Mesenchymal stem cell (in vitro differentiated cells and primary cell): ENCODE measurements at regions not wholly inside any gene's neighbourhood (a gene's known extent, or its start where the extent isn't known, plus 50 kb on each side); places are given as distances from the start of the nearest gene placed in this dataset.

Source experiments
- DNase-seq: peaks from one replicate; pipeline ENCODE4 v3.0.0-alpha.2; 2013
- H2AFZ ChIP-seq: one replicate; pipeline ENCODE4 v1.6.1; 2013; ENCODE audit warnings: low read depth, mild to moderate bottlenecking, control low read depth, inconsistent platforms, low read length, moderate library complexity
- H2AK5ac ChIP-seq: 2 replicates; pipeline ENCODE4 v1.6.1; 2013; ENCODE audit warnings: low read length, moderate library complexity, mild to moderate bottlenecking, inconsistent platforms; ENCODE audit not compliant: severe bottlenecking
- H2BK120ac ChIP-seq: one replicate; pipeline ENCODE4 v1.6.1; 2013; ENCODE audit warnings: low read depth, mild to moderate bottlenecking, inconsistent platforms, low read length, moderate library complexity
- H2BK12ac ChIP-seq, 2 experiments: one replicate each; pipeline ENCODE4 v1.6.1; 2013; ENCODE audit warnings: inconsistent platforms in 2 of 2, low read length in 2 of 2, mild to moderate bottlenecking in 2 of 2, moderate library complexity in 2 of 2, control low read depth in 1 of 2
- H2BK15ac ChIP-seq: one replicate; pipeline ENCODE4 v1.6.1; 2013; ENCODE audit warnings: mild to moderate bottlenecking, low read depth, inconsistent platforms; ENCODE audit not compliant: poor library complexity, severe bottlenecking
- H2BK5ac ChIP-seq: 2 replicates; pipeline ENCODE4 v1.6.1; 2013; ENCODE audit warnings: low read depth, mild to moderate bottlenecking, low read length, control low read depth, inconsistent platforms; ENCODE audit not compliant: poor library complexity, severe bottlenecking
- H3K14ac ChIP-seq, 2 experiments: one replicate each; pipeline ENCODE4 v1.6.1; 2013; ENCODE audit warnings: inconsistent platforms in 2 of 2, low read length in 2 of 2, control low read depth in 1 of 2, mild to moderate bottlenecking in 1 of 2, moderate library complexity in 1 of 2
- H3K18ac ChIP-seq, 2 experiments: one replicate each; pipeline ENCODE4 v1.6.1; 2013; ENCODE audit warnings: inconsistent platforms in 2 of 2, low read length in 2 of 2, control low read depth in 1 of 2, low read depth in 1 of 2, mild to moderate bottlenecking in 1 of 2
- H3K23ac ChIP-seq, 2 experiments: one replicate each; pipeline ENCODE4 v1.6.1; 2013; ENCODE audit warnings: inconsistent platforms in 2 of 2, low read length in 2 of 2, mild to moderate bottlenecking in 2 of 2, moderate library complexity in 2 of 2, control low read depth in 1 of 2
- H3K27ac ChIP-seq: 2 replicates; pipeline ENCODE4 v1.5.1; 2013; ENCODE audit warnings: mild to moderate bottlenecking, moderate library complexity, low read length, control low read depth, inconsistent platforms; ENCODE audit not compliant: poor library complexity, severe bottlenecking
- H3K27me3 ChIP-seq, 2 experiments: 2 replicates each; pipeline versions ENCODE4 v1.6.1 to v1.7.0; 2013; ENCODE audit warnings: low read length in 2 of 2, mild to moderate bottlenecking in 2 of 2, moderate library complexity in 2 of 2, control low read depth in 1 of 2, inconsistent platforms in 1 of 2; ENCODE audit not compliant: control insufficient read depth in 1 of 2, insufficient read depth in 1 of 2
- H3K36me3 ChIP-seq, 2 experiments: 2 replicates each; pipeline versions ENCODE4 v1.6.1 to v1.7.0; 2013; ENCODE audit warnings: low read length in 2 of 2, control low read depth in 1 of 2, inconsistent platforms in 1 of 2, low read depth in 1 of 2, mild to moderate bottlenecking in 1 of 2; ENCODE audit not compliant: insufficient read depth in 2 of 2, control insufficient read depth in 1 of 2
- H3K4ac ChIP-seq, 2 experiments: one replicate each; pipeline ENCODE4 v1.6.1; 2013; ENCODE audit warnings: inconsistent platforms in 2 of 2, low read length in 2 of 2, mild to moderate bottlenecking in 2 of 2, moderate library complexity in 2 of 2, control low read depth in 1 of 2, low read depth in 1 of 2
- H3K4me1 ChIP-seq: 2 replicates; pipeline ENCODE4 v1.6.1; 2013; ENCODE audit warnings: low read depth, low read length, control low read depth; ENCODE audit not compliant: control insufficient read depth, insufficient read depth
- H3K4me2 ChIP-seq: 2 replicates; pipeline ENCODE4 v1.6.1; 2013; ENCODE audit warnings: low read length, mild to moderate bottlenecking, inconsistent platforms; ENCODE audit not compliant: poor library complexity, severe bottlenecking
- H3K4me3 ChIP-seq, 2 experiments: 2 replicates each; pipeline versions ENCODE4 v1.5.1 to v1.7.0; 2013; ENCODE audit warnings: low read length in 2 of 2, mild to moderate bottlenecking in 2 of 2, control low read depth in 1 of 2, low read depth in 1 of 2; ENCODE audit not compliant: insufficient read depth in 1 of 2
- H3K79me1 ChIP-seq: replicated peaks from 2 replicates; pipeline ENCODE4 v1.6.1; 2013; ENCODE audit warnings: mild to moderate bottlenecking, control low read depth, low read length, inconsistent platforms; ENCODE audit not compliant: poor library complexity, severe bottlenecking
- H3K9ac ChIP-seq: 2 replicates; pipeline ENCODE4 v1.7.0; 2013; ENCODE audit warnings: mild to moderate bottlenecking, low read length, moderate library complexity
- H3K9me3 ChIP-seq: 2 replicates; pipeline ENCODE4 v1.7.0; 2013; ENCODE audit warnings: mild to moderate bottlenecking, low read length; ENCODE audit not compliant: control insufficient read depth
- H4K8ac ChIP-seq: one replicate; pipeline ENCODE4 v1.6.1; 2013; ENCODE audit warnings: inconsistent platforms, mild to moderate bottlenecking, low read length, moderate library complexity
- H4K91ac ChIP-seq: one replicate; pipeline ENCODE4 v1.6.1; 2013; ENCODE audit warnings: mild to moderate bottlenecking, low read length, inconsistent platforms
- WGBS: methylation state at CpG from one replicate; pipeline ENCODE4 v1.1.7; 2013; ENCODE audit warnings: mixed read lengths; 5-methylcytosine and 5-hydroxymethylcytosine counted together

DNA sequence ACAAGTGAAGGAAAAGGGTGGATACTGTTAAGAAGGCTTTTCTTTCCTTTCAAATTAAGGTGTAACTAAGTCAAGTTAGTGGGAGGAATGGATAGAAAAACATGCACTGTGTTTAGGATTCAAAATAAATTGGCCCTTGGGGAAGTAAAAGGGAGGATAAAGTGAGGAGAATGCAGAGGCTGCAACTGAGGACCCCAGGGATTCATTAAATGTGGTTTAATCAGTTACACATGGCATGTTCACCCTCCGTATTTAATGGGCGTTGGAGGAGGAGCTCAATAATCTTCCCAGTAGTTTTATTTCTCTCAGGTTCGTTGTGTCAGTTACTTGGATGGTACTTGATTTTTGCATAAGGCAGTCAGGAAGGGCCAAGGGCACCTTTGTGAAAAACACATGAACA lies 966.3 kb downstream of the JRKL start:
- Histone ChIP-seq H3K4me2 (no peak overlapping the region), H3K27ac (no peak overlapping the region), H3K23ac (no peak overlapping the region), H3K4ac (peak overlapping the region in 1 of 2 experiments; percentile 16), H2AK5ac (no peak overlapping the region), H2BK15ac (no peak overlapping the region), H2BK12ac (no peak overlapping the region), H2AFZ (no peak overlapping the region), H3K18ac (no peak overlapping the region), H4K8ac (no peak overlapping the region), H3K14ac (peak overlapping the region in 1 of 2 experiments; percentile 36), H3K9ac (no peak overlapping the region), H3K79me1 (no peaks in the 10 kb centered on the region), H2BK120ac (no peak overlapping the region), H3K27me3 (no peaks in the 10 kb centered on the region), H4K91ac (no peak overlapping the region), H3K4me3 (no peak overlapping the region), H3K4me1 (no peaks in the 10 kb centered on the region), H3K9me3 (no peaks in the 10 kb centered on the region), H2BK5ac (no peak overlapping the region), H3K36me3 (no peaks in the 10 kb centered on the region)
- 92% methylated on average over 3 of the region's 3 CpGs for WGBS
- DNase-seq = no peak

DNA sequence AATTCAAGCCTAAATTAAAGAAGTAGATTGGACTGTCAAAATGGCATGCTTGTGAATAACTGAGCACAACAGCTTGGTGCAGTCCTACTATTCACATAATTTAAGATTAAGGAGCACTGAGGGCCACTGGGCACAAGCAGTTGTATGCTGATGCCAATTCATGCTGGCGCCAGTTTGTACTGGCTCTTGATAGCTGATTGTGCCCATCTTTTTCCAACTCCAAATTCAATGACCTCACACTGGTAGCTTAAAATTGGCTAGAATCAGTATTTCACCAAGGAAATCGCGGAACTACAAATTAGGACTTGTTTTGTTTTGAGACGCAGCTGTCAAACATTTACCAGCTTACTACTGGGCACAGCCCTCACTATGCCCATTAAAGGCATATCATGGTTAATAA lies 969.2 kb downstream of the JRKL start:
- Histone ChIP-seq H3K4me3 (no peak overlapping the region), H3K9me3 (no peaks in the 10 kb centered on the region), H2BK120ac (no peak overlapping the region), H3K4me2 (no peak overlapping the region), H3K36me3 (no peaks in the 10 kb centered on the region), H2BK15ac (no peak overlapping the region), H3K23ac (no peak overlapping the region), H2BK5ac (no peak overlapping the region), H2BK12ac (no peak overlapping the region), H3K79me1 (no peaks in the 10 kb centered on the region), H3K27ac (no peak overlapping the region), H4K8ac (no peak overlapping the region), H3K4me1 (no peaks in the 10 kb centered on the region), H2AK5ac (no peak overlapping the region), H4K91ac (no peak overlapping the region), H3K14ac (no peak overlapping the region), H3K4ac (no peak overlapping the region), H3K9ac (no peak overlapping the region), H3K27me3 (no peaks in the 10 kb centered on the region), H2AFZ (no peak overlapping the region), H3K18ac (no peak overlapping the region)
- no peak for DNase-seq
- 96% methylated on average over 3 of the region's 4 CpGs for WGBS

DNA sequence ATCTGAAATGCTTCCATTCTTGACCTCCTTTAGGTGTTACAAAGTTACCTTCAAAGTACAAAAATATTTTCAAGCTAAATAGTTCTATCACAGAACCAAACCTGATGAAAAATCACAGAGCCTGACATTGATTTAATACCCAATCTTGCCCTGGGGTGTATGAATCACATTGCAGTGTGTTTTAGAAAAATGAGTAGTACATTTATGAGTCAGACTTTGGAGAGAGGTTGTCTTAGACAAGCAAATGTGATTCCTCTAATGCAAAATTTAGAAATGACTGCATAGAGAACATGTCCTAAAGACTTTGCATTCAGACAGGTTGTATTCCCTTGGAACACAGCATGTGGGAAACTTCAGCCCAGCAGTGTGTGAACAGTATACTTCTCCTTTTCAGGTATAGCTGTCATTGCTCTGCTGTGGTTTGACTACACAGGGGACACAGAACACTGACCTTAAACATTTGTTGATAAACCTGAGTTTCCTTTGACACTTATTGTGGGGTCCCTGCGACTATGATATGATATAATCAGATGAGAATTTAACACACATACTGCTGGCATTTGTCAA lies 972.1 kb downstream of the JRKL start:
- Histone ChIP-seq H4K91ac (no peak overlapping the region), H4K8ac (no peak overlapping the region), H2AK5ac (no peak overlapping the region), H3K4me2 (no peak overlapping the region), H2AFZ (no peak overlapping the region), H3K14ac (no peak overlapping the region), H3K4ac (no peak overlapping the region), H3K4me3 (no peak overlapping the region), H3K27me3 (no peaks in the 10 kb centered on the region), H3K23ac (no peak overlapping the region), H2BK15ac (no peak overlapping the region), H2BK120ac (no peak overlapping the region), H3K36me3 (no peaks in the 10 kb centered on the region), H3K18ac (no peak overlapping the region), H2BK12ac (no peak overlapping the region), H3K4me1 (no peaks in the 10 kb centered on the region), H3K9ac (no peak overlapping the region), H3K9me3 (peaks cover 6% of the 10 kb centered on the region), H3K79me1 (no peaks in the 10 kb centered on the region), H2BK5ac (no peak overlapping the region), H3K27ac (peak overlapping the region; percentile 1)
- WGBS = no CpG with 5 or more reads among the region's 1 CpG
- DNase-seq = peak; percentile 40

DNA sequence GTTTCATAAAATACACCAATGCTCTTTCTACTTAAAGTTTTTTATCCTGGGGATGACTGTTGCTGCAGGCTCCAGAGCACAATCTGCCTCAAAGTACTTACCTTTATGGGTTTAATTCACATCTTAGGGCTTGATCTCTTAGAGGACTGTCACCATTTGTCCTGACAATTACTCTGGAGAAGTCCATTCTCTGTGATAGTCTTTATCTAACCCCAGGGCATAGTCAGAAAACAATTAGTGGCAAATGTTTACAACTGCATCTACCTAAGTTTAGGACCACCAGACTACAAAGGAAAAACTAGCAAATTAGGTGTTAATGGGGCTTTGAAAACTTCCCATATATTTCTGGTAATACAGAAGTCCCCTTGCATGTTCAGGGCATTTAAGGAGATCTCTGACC lies 973.5 kb downstream of the JRKL start:
- no peaks in the 10 kb centered on the region for H3K79me1 ChIP-seq
- H3K27me3 ChIP-seq = no peaks in the 10 kb centered on the region

More for the DNA sequence above, 973.5 kb downstream of the JRKL start:
- H4K91ac ChIP-seq = no peak overlapping the region
- no peak overlapping the region for H2BK15ac ChIP-seq
- peak overlapping the region; percentile 11 to 21 for H3K18ac ChIP-seq
- H2AFZ ChIP-seq = no peak overlapping the region
- no peaks in the 10 kb centered on the region for H3K4me1 ChIP-seq
- no peak overlapping the region for H4K8ac ChIP-seq
- H3K4me2 ChIP-seq = no peak overlapping the region
- H3K9ac ChIP-seq = no peak overlapping the region
- H3K4me3 ChIP-seq = no peak overlapping the region
- H2AK5ac ChIP-seq = peak overlapping the region; percentile 73
- no peak overlapping the region for H2BK5ac ChIP-seq
- H3K36me3 ChIP-seq = no peaks in the 10 kb centered on the region
- H2BK120ac ChIP-seq = no peak overlapping the region
- H3K27ac ChIP-seq = no peak overlapping the region
- peak overlapping the region in 1 of 2 experiments; percentile 61 for H3K4ac ChIP-seq
- peaks cover 13% of the 10 kb centered on the region for H3K9me3 ChIP-seq
- H3K23ac ChIP-seq = no peak overlapping the region
- H3K14ac ChIP-seq = no peak overlapping the region
- no peak for DNase-seq
- no peak overlapping the region for H2BK12ac ChIP-seq
